Ovary (tissue), 3 donors: ENCODE measurements at regions not wholly inside any gene's neighbourhood (a gene's known extent, or its start where the extent isn't known, plus 50 kb on each side); places are given as distances from the start of the nearest gene placed in this dataset.

Source experiments
- CTCF ChIP-seq, 3 donors: fragments of 450-650 bp in 2 of 3; fragments of 200-600 bp in 1 of 3; IDR thresholded peaks; one replicate each; pipeline versions ENCODE4 v1.5.1 to v1.8.0; 2016 to 2022; ENCODE audit warnings: antibody characterized with exemption in 3 of 3, mild to moderate bottlenecking in 1 of 3
- EP300 ChIP-seq: sonication (generic); formaldehyde crosslinking; IDR thresholded peaks from one replicate; pipeline ENCODE4 v1.6.1; 2017; ENCODE audit warnings: antibody characterized with exemption
- POLR2A ChIP-seq: fragments of 450-650 bp; IDR thresholded peaks from one replicate; pipeline ENCODE4 v1.6.1; 2017; ENCODE audit warnings: antibody characterized with exemption, mild to moderate bottlenecking, moderate library complexity
- donor health status: DM: no; HTN: no; CAD: no.

GRCh38 chr4:180668732-180669131, 1574.5 kb upstream of the TENM3 start:
- TF ChIP-seq CTCF (IDR thresholded peaks at IDR 0.05) (no peak), POLR2A (no peak), EP300 (no peak)
